KBM-7 (cell line): ENCODE measurements at regions not wholly inside any gene's neighbourhood (a gene's known extent, or its start where the extent isn't known, plus 50 kb on each side); places are given as distances from the start of the nearest gene placed in this dataset.

ENCODE experiments used
- DNase-seq: peaks from one replicate; pipeline ENCODE4 v3.0.0-alpha.2; 2015
- in situ Hi-C: fragments of 300-500 bp; cut with MboI; formaldehyde crosslinking; loops from 2 replicates; pipeline ENCODE4 v1.14.3; 2020; ENCODE audit warnings: low sequenced_read_pairs, low pct_unique_long_range_greater_than_20kb, mixed read lengths

GRCh38 chr13:83281654-83282053 lies 600.6 kb downstream of the SLITRK1 start:
- DNase-seq = no peak
- in situ Hi-C loops = no loop called here

GRCh38 chr13:83274679-83275078 lies 607.6 kb downstream of the SLITRK1 start:
- DNase-seq = no peak
- in situ Hi-C loops = no loop called here

GRCh38 chr13:83272652-83273240 lies 609.5 kb downstream of the SLITRK1 start:
- in situ Hi-C loops = no loop called here

GRCh38 chr13:83272076-83272475 lies 610.2 kb downstream of the SLITRK1 start:
- no peak for DNase-seq
- in situ Hi-C loops = no loop called here

More at GRCh38 chr13:83272652-83273240, 609.5 kb downstream of the SLITRK1 start:
- no peak for DNase-seq

GRCh38 chr13:83265279-83265678 lies 617.0 kb downstream of the SLITRK1 start:
- in situ Hi-C loops = no loop called here

GRCh38 chr13:83248751-83249150 lies 633.5 kb downstream of the SLITRK1 start:
- no peak for DNase-seq
- in situ Hi-C loops = no loop called here

More at GRCh38 chr13:83265279-83265678, 617.0 kb downstream of the SLITRK1 start:
- DNase-seq = no peak

GRCh38 chr13:83232626-83233025 lies 649.6 kb downstream of the SLITRK1 start:
- in situ Hi-C loops = no loop called here
- DNase-seq = no peak

- DNase-seq = no peak
- in situ Hi-C loops = no loop called here
Observed at GRCh38 chr13:83229574-83230305, 652.5 kb downstream of the SLITRK1 start.

GRCh38 chr13:83223546-83223945 lies 658.7 kb downstream of the SLITRK1 start:
- no peak for DNase-seq
- in situ Hi-C loops = no loop called here

- in situ Hi-C loops = no loop called here
- DNase-seq = no peak
Observed at GRCh38 chr13:83221813-83222241, 660.4 kb downstream of the SLITRK1 start.

- in situ Hi-C loops = no loop called here
- DNase-seq = peak; percentile 2
Observed at GRCh38 chr13:83221256-83221655, 661.0 kb downstream of the SLITRK1 start.

- in situ Hi-C loops = no loop called here
- no peak for DNase-seq
Observed at GRCh38 chr13:83220241-83220640, 662.0 kb downstream of the SLITRK1 start.

- no peak for DNase-seq
Observed at GRCh38 chr13:83219832-83220231, 662.4 kb downstream of the SLITRK1 start.

GRCh38 chr13:83216479-83217245 lies 665.6 kb downstream of the SLITRK1 start:
- DNase-seq = no peak
- in situ Hi-C loops = no loop called here

More at GRCh38 chr13:83219832-83220231, 662.4 kb downstream of the SLITRK1 start:
- in situ Hi-C loops = no loop called here

- in situ Hi-C loops = no loop called here
- no peak for DNase-seq
Observed at GRCh38 chr13:83215627-83216026, 666.6 kb downstream of the SLITRK1 start.

- no peak for DNase-seq
Observed at GRCh38 chr13:83214452-83214851, 667.8 kb downstream of the SLITRK1 start.

GRCh38 chr13:83211301-83211700 lies 671.0 kb downstream of the SLITRK1 start:
- DNase-seq = no peak
- in situ Hi-C loops = no loop called here

More at GRCh38 chr13:83214452-83214851, 667.8 kb downstream of the SLITRK1 start:
- in situ Hi-C loops = no loop called here

- in situ Hi-C loops = no loop called here
- DNase-seq = no peak
Observed at GRCh38 chr13:83204886-83205285, 677.4 kb downstream of the SLITRK1 start.

- DNase-seq = no peak
- in situ Hi-C loops = no loop called here
Observed at GRCh38 chr13:83201506-83201905, 680.8 kb downstream of the SLITRK1 start.

- in situ Hi-C loops = no loop called here
- DNase-seq = no peak
Observed at GRCh38 chr13:83197316-83197715, 685.0 kb downstream of the SLITRK1 start.
